K562 (cell line): ENCODE measurements at regions not wholly inside any gene's neighbourhood (a gene's known extent, or its start where the extent isn't known, plus 50 kb on each side); places are given as distances from the start of the nearest gene placed in this dataset.

Source experiments
- ATAC-seq: fragments of 200-7000 bp; cut with Tn5 transposase; 3 replicates; pipeline ENCODE4 v1.9.1; 2020; ENCODE audit warnings: moderate library complexity
- BruUV-seq: library from RNA; stranded (reverse); fragments of 400-500 nt; replicated peaks from 2 replicates; lab custom pipeline; 2021; lab: Mats Ljungman, UMichigan
- CTCF ChIA-PET: fragments of 300-600 bp; formaldehyde crosslinking; extraction: SDS; loops from one replicate; lab custom pipeline; 2021; ENCODE audit warnings: low intra/inter-chr PET ratio; lab: Yijun Ruan, JAX
- POLR2A ChIA-PET: fragments of 300-600, 350-650 bp; sonication (Branson Sonifier 250); formaldehyde crosslinking; extraction: SDS; loops from one replicate; lab custom pipeline; 2021; ENCODE audit warnings: antibody characterized with exemption, inconsistent platforms; lab: Yijun Ruan, JAX
- DNase-seq, 4 experiments: peaks; one replicate each; pipeline versions ENCODE4 v3.0.0 to v3.0.0-alpha.2; 2011 to 2018; ENCODE audit warnings: low spot score in 3 of 4, mixed read lengths in 3 of 4; ENCODE audit errors: extremely low read depth in 1 of 4
- FAIRE-seq: peaks from 2 replicates; lab custom pipeline; 2011; peaks lifted over from hg19 to GRCh38; lab: Jason Lieb, UNC
- H2AFZ ChIP-seq: 2 replicates; pipeline ENCODE4 v1.6.0; 2011; ENCODE audit warnings: low read depth, low read length, control low read depth, inconsistent platforms
- H3K27ac ChIP-seq: fragments of 200-600 bp; 3 replicates; pipeline ENCODE4 v1.8.0; 2011; ENCODE audit warnings: low read depth, mild to moderate bottlenecking, control low read depth, inconsistent platforms, low read length, moderate library complexity, mixed read lengths; ENCODE audit errors: extremely low read depth
- H3K27me3 ChIP-seq, 2 experiments: fragments of 300-600 bp in 1 of 2; 2 replicates in 1 of 2; 3 replicates in 1 of 2; pipeline versions ENCODE4 v1.6.0 to v1.8.0; 2011; ENCODE audit warnings: inconsistent platforms in 2 of 2, low read length in 2 of 2, mild to moderate bottlenecking in 1 of 2, mixed read lengths in 1 of 2, moderate library complexity in 1 of 2; ENCODE audit not compliant: control insufficient read depth in 2 of 2, insufficient read depth in 2 of 2
- H3K36me3 ChIP-seq: fragments of 300-600 bp; 3 replicates; pipeline ENCODE4 v1.8.0; 2011; ENCODE audit warnings: mild to moderate bottlenecking, low read length, inconsistent platforms; ENCODE audit not compliant: control insufficient read depth, insufficient read depth
- H3K4me1 ChIP-seq, 2 experiments: fragments of 200-600 bp in 1 of 2; replicated peaks in 1 of 2; 2 replicates in 1 of 2; 3 replicates in 1 of 2; pipeline versions ENCODE4 v1.5.1 to v1.8.0; 2011; ENCODE audit warnings: inconsistent platforms in 2 of 2, low read length in 2 of 2, mild to moderate bottlenecking in 1 of 2, mixed read lengths in 1 of 2, moderate library complexity in 1 of 2; ENCODE audit not compliant: control insufficient read depth in 2 of 2, insufficient read depth in 2 of 2
- H3K4me2 ChIP-seq: 2 replicates; pipeline ENCODE4 v1.6.1; 2011; ENCODE audit warnings: low read length, control low read depth, inconsistent platforms, mixed read lengths; ENCODE audit not compliant: insufficient read depth
- H3K4me3 ChIP-seq: fragments of 200-600 bp; sonication (generic), shearing (Covaris generic); 2 replicates; pipeline ENCODE4 v1.5.1; 2016; ENCODE audit warnings: control low read depth, inconsistent platforms
- H3K79me2 ChIP-seq: fragments of 200-600 bp; 3 replicates; pipeline ENCODE4 v1.8.0; 2011; ENCODE audit warnings: low read length, inconsistent platforms; ENCODE audit not compliant: control insufficient read depth, insufficient read depth
- H3K9ac ChIP-seq, 2 experiments: 2 replicates each; pipeline versions ENCODE4 v1.6.0 to v1.6.1; 2011; ENCODE audit warnings: low read depth in 2 of 2, low read length in 2 of 2, control low read depth in 1 of 2, inconsistent platforms in 1 of 2, mild to moderate bottlenecking in 1 of 2, mixed read lengths in 1 of 2; ENCODE audit not compliant: insufficient read depth in 1 of 2
- H3K9me1 ChIP-seq: one replicate; pipeline ENCODE4 v1.6.0; 2011; ENCODE audit warnings: inconsistent platforms, mild to moderate bottlenecking, low read length, moderate library complexity; ENCODE audit not compliant: control insufficient read depth, insufficient read depth
- H3K9me3 ChIP-seq: replicated peaks from 2 replicates; pipeline ENCODE4 v1.5.1; 2011; ENCODE audit warnings: low read depth, low read length, inconsistent platforms; ENCODE audit not compliant: control insufficient read depth, insufficient read depth
- H4K20me1 ChIP-seq: replicated peaks from 2 replicates; pipeline ENCODE4 v1.6.1; 2011; ENCODE audit warnings: low read length, inconsistent platforms, mixed read lengths; ENCODE audit not compliant: control insufficient read depth, insufficient read depth
- C11orf30 ChIP-seq: fragments of 450-650 bp; IDR thresholded peaks from 2 replicates; pipeline ENCODE4 v1.6.1; 2016; ENCODE audit warnings: low read depth, mild to moderate bottlenecking
- CC2D1A ChIP-seq: fragments of 450-650 bp; IDR thresholded peaks from 2 replicates; pipeline ENCODE4 v1.6.1; 2017; ENCODE audit warnings: mild to moderate bottlenecking
- CHD1 ChIP-seq: fragments of 200-600 bp; sonication (generic); IDR thresholded peaks from one replicate; pipeline ENCODE4 v1.6.1; 2012; ENCODE audit warnings: mild to moderate bottlenecking, moderate library complexity, low read length, inconsistent platforms
- GTF2F1 ChIP-seq: IDR thresholded peaks from 2 replicates; pipeline ENCODE4 v1.6.1; 2011; ENCODE audit warnings: low read depth, low read length, improper control_type of control experiment
- LCOR ChIP-seq: sonication (generic); formaldehyde crosslinking; IDR thresholded peaks from 2 replicates; pipeline ENCODE4 v1.8.0; 2022; ENCODE audit warnings: mild to moderate bottlenecking, missing genetic modification reagents
- MAFG ChIP-seq: fragments of 450-650 bp; conservative IDR thresholded peaks from 2 replicates; pipeline ENCODE4 v1.6.1; 2016; ENCODE audit warnings: missing genetic modification characterization, missing compliant biosample characterization
- SNRNP70 ChIP-seq: fragments of 200-400 bp; formaldehyde crosslinking; optimal IDR thresholded peaks from 2 replicates; pipeline ENCODE3; 2017; ENCODE audit warnings: low read depth, low read length
- TAF9B ChIP-seq: fragments of 450-650 bp; IDR thresholded peaks from 2 replicates; pipeline ENCODE4 v1.6.1; 2018; ENCODE audit warnings: mild to moderate bottlenecking; ENCODE audit not compliant: partially characterized antibody
- ZNF316 ChIP-seq: fragments of 450-650 bp; IDR thresholded peaks from 2 replicates; pipeline ENCODE4 v1.6.1; 2016
- WGBS: fragments of 100-300 bp; shearing (Covaris generic); methylation state at CpG from one replicate; pipeline ENCODE4 v1.1.6; 2016; ENCODE audit warnings: low coverage, mixed read lengths; ENCODE audit not compliant: insufficient coverage; ENCODE audit errors: missing lambda C conversion rate; 5-methylcytosine and 5-hydroxymethylcytosine counted together
- in situ Hi-C: fragments of 300-500 bp; cut with MboI; formaldehyde crosslinking; loops from 4 replicates; pipeline ENCODE4 v1.15.0; 2018; ENCODE audit warnings: inconsistent platforms, mixed read lengths
- intact Hi-C: fragments of 100-400 bp; cut with micrococcal nuclease; formaldehyde crosslinking; loops from 2 replicates; pipeline ENCODE4 v1.14.2; 2022

- no peaks in the 10 kb centered on the region for H3K36me3 ChIP-seq
- no TSS peak for BruUV-seq
- CTCF ChIA-PET = no interaction called here
- no peak for TF ChIP-seq GTF2F1
- TF ChIP-seq ZNF316 = peak; percentile 63
- peak; percentile 52; the same call in 1 of the 2 replicates for TF ChIP-seq MAFG
- TF ChIP-seq CHD1 = no peak
- no peak for TF ChIP-seq CC2D1A
- TF ChIP-seq C11orf30 = peak; percentile 57
- TF ChIP-seq, all 486 proteins: peak for 3
- FAIRE-seq (no peak), ATAC-seq (no peak), DNase-seq (no peak)
- no peaks in the 10 kb centered on the region for H3K9me1 ChIP-seq
- H3K79me2 ChIP-seq = no peaks in the 10 kb centered on the region
- H3K9me3 ChIP-seq = no peaks in the 10 kb centered on the region
- no peak overlapping the region for H3K9ac ChIP-seq
- 0% methylated on average over 5 of the region's 7 CpGs for WGBS
- H3K4me1 ChIP-seq = no peaks in the 10 kb centered on the region
- no peak overlapping the region for H3K4me3 ChIP-seq
- no peak overlapping the region for H3K27ac ChIP-seq
- H3K27me3 ChIP-seq = peaks cover 0 to 18% of the 10 kb centered on the region in 2 experiments; a peak in 2 of 5 replicates
- POLR2A ChIA-PET = no interaction called here
- no peak overlapping the region for H3K4me2 ChIP-seq
- in situ Hi-C loops = no loop called here
- intact Hi-C loops = no loop called here
- no peak overlapping the region for H2AFZ ChIP-seq
- H4K20me1 ChIP-seq = no peaks in the 10 kb centered on the region
Measured at GRCh38 chr22:27534720-27535125, 266.8 kb downstream of the MN1 start.

- H4K20me1 ChIP-seq = no peaks in the 10 kb centered on the region
- in situ Hi-C loops = no loop called here
- no peak for ATAC-seq
- no peaks in the 10 kb centered on the region for H3K79me2 ChIP-seq
- H3K36me3 ChIP-seq = no peaks in the 10 kb centered on the region
- no peaks in the 10 kb centered on the region for H3K4me1 ChIP-seq
- H3K9me1 ChIP-seq = no peaks in the 10 kb centered on the region
- TF ChIP-seq TAF9B (no peak), LCOR (no peak), SNRNP70 (no peak)
- no TSS peak for BruUV-seq
- H3K9ac ChIP-seq = no peak overlapping the region
- DNase-seq = no peak
- no peaks in the 10 kb centered on the region for H3K9me3 ChIP-seq
- no peak overlapping the region for H3K4me2 ChIP-seq
- H3K27ac ChIP-seq = no peak overlapping the region
- no peak overlapping the region for H3K4me3 ChIP-seq
- POLR2A ChIA-PET = interaction anchor here (0.7 kb wide), 1 partner anchor 47 kb away, joined by 3 read pairs; no protein-coding TSS in a partner anchor
- CTCF ChIA-PET = no interaction called here
- intact Hi-C loops = no loop called here
- H2AFZ ChIP-seq = no peak overlapping the region
- no CpG with 5 or more reads among the region's 2 CpGs for WGBS
- H3K27me3 ChIP-seq = peaks cover 0 to 25% of the 10 kb centered on the region in 2 experiments; a peak in 2 of 5 replicates
- no peak for FAIRE-seq
Measured at GRCh38 chr22:27535452-27535851, 266.1 kb downstream of the MN1 start.
